Fibroblast of skin of right quadriceps (primary cell): ENCODE measurements at regions not wholly inside any gene's neighbourhood (a gene's known extent, or its start where the extent isn't known, plus 50 kb on each side); places are given as distances from the start of the nearest gene placed in this dataset.
"Not testable (repeated sequence)": the region's sequence is repeated elsewhere in the genome, so short reads cannot be mapped to it uniquely, and the experiment has no call there.

Experiments used
- DNase-seq: peaks from one replicate; pipeline ENCODE4 v3.0.0-alpha.2; 2013

DNA sequence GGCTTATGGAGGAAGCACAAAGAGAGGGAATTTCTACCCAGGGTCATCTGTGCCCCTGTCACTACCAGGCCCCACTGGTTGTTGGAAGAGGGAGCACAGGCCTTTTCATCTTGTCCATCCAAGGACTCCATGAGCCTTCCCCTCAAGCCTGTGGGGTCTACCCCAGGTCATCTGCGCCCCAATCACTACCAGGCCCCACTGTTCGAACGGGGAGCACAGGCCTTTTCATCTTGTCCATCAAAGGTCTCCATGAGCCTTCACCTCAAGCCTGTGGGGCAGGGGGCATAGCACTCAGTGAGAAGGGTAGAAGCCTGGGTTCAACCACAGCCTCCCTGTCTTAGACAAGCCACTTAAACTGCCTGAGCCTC, 101.5 kb upstream of the CDH5 start:
- DNase-seq, result no peak

DNA sequence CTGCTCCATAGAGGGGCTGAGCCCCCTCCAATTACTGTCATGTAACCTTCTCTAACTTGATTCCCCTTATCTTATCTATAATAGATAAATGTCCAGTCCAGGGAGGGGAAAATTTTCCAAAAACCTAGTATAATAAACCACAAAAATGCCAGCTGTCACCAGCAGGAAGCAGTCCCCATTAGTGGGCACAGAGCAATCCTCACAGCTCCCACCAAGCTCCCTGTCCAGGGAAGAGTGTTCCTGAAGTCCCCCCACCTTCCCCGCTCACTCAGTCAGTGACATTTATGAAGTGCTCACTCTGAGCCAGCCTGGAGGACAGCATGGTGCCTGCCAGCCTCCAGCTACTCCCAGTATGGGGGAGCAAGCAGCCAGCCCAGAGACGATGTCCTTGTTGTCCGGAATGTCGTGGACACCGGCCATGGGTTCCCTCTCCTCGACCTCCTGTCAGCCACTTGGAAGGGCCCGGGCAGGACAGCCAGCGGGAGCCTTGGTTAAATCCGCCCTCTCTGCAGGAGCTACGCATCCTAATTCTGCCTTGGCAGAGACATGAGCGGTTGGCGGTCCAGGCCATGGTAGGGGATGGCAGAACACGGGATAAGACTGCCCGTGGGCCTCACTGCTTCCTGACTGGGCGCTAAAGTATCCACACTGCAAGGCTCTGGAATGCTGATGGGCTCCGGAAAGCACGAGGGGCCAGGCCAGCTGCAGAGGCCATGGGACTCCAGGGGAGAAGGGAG, 102.0 kb upstream of the CDH5 start:
- no peak for DNase-seq

DNA sequence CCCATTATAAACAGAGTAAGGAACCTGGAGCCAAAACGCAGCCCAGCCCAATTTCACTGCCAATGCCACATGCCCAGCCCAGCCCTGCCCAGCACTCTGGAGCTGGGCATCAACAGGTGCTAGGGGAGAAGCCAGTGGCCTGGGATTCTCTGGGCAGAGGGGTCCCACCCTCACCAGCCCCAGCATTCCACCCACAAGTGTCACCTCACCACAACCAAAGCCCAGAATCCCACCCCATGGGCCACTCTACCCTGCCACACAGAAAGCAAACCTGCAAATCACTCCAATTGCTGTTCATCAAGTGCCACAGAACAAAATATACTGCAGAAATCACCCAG, 102.5 kb upstream of the CDH5 start:
- no peak for DNase-seq

DNA sequence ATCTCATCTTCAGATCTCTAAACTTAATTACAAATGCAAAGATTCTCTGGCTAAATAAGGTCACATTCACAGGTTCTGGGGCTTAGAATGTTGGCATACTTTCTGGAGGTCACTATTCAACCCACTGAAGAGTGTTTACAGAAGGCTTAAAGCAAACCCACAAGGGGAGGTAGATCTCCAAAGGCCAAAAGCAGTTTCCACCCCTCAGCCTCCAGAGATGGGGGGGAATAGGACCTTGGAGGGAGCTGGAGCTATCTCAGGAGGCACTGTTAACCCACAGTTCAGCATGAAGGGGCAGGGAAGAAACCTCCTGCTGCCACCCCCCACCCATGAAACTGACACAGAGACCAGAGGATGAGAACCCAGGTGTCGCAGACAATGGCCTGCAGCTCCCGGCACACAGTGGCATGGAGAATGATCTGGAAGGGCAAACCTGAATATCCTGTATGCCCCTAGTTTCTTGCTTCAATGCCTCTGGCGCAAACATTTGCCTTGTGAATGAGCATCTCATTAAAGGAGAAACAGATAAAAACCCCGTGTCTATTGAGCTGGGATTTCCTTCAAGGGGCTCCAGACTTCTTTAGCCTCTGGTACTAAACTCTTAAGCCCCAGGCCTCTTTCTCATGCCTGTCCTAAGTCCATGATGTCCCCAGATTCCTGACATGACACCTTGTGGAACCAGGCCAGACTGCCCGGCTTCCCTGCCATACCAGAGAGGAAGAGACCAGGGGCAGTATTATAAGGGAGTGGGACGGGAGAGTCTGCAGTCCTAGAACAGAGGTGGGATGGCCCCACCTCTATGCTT, 103.1 kb upstream of the CDH5 start:
- no peak for DNase-seq

DNA sequence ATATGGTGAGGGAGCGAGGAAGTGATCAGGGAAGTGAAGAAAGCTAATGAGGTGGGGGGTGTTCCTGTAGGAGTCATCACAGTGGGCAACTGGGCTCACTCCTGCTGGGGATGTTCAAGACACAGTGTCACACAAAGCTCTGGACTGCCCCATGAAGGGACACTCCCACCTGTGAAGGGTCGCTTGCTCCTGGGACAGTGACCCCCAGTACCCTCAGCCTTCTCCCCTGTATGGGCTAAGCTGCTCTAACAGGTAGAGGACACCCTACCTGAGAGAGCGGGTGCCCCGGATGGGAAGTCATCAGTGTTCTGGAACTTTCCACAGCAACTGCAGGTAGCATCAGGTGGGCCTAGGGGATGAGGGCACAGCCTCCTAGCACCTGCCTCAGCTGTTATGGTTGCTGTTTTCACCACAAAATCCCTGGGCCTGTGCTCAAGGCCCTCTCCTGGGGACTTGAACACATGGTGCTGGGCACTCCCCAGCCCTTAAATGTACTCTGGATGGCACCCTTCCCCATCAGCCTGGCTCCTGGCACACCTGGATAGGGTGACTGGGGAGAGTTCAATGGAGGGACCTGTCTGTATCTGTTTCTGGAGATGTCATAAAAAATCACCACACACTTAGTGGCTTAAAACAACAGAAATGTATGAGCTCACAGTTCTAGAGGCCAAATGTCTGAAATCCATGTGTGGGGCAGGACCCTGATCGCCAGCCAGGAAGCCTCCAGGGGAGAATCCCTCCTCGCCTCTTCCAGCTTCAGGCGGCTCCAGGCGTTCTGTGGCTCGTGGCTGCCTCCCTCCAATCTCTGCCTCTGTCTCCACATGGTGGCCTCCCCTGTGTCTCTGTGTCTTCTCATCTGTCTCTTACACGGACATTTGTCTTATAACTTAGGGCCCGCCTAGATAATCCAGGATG, 104.0 kb upstream of the CDH5 start:
- peak; percentile 54 for DNase-seq

DNA sequence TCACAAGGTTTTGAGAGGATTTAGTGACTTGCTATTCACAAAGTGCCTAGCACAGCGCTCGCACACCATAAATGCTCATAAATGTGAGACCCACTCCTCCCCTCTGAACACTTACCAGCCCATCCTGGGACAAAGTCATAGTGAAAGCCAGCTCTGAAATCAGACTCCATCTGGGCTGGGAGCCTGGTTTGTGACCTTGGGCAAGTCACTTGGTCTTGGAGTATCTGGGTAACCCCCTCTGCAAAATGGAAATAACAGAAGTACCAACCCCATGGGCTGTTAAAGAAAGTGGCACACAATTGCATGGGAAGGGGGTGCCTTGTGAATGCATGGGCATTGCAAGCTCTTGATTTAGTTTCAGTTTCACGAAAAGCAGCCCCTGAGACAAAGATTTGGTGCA, 104.7 kb upstream of the CDH5 start:
- no peak for DNase-seq

DNA sequence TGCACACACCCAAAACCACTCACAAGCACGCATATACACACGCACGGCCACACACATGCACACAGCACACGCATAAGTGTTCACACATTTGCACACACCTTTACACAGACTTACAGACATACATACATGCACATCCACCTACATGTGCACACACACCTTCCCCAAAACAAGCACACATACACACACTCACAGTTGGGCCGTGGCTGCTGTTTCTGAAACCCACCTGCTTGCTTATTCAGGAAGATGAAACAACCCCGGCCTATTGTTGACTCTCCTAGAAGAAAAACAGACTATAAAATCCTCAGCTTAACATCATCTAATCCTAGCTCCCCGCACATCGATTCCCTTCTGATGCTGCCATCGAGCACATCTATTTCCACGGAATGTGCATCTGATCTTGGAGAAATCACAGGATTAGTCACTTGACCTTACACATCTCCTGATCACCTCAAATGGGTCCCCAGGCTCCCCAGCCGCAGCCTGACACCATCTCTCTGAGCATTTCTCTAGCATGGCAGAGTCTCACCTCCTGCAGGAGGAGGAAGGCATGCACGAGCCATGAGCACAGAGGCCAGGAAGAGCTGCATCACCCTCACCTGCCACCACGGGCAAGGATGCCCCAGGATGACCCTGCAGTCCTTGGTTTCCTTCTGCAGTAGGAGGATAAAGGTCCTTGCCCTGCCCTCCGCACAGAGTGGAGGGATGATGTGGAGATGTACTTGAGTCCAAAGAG, 105.8 kb upstream of the CDH5 start:
- no peak for DNase-seq

DNA sequence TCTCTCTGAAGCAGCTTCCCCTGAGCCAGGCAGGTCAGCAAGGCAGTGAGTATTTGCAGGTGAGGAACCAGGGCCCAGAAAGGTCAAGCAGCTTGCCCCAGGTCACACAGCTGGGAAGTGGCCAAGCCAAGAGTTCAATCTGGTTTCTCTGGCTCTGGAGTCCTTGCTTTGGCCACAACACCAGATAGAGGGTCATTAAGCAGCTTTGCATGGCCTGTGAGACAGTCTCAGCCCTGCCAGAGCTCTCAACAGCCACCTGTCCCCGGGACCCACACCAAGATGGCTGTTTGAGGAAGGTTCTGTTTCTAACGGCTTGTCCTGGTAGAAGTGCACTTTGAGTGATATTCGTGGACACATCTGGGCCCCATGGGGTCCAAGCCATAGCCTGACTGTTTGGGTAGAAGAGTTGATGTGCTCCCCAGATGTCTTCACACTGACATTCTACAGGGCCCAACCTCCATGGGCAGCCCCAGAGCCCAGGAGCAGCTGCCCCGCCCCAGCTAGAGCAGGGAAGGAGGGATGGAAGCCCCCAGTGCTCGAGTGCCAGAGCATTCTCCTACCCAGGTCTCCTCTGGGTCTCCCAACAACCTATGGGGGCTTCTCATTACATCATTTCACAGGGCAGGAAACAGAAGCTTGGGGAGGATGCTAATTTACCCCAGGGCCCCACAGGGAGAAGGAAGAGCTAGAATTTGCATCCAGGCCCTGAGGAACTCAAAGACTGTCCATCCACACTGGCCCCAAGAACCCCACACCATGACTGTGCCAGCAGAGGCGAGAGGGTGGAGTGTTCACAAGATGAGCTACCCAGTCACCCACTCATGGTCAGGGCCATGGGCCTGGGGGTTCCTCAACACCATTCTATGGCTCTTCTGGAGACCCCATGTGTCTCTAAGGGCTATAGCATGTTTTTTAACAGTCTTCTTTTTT, 107.3 kb upstream of the CDH5 start:
- no peak for DNase-seq

DNA sequence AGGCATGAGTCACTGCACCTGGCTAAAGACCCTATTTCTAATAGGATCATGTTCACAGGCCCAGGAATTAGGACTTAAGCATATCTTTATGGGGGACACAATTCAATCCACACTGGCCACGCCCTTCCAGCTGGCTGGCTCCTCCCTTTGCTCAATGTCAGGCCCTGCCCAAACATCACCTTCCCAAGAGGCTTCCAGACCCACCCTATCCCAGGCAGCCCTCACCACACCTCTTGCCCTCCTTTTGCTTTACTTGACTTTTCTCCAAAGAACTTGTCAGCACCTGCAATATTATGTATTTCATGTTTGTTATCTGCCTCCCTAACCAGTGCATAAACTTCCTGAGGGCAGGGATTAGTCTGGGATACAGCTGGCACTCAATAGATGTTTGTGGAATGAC, 109.6 kb upstream of the CDH5 start:
- DNase-seq, result no peak

DNA sequence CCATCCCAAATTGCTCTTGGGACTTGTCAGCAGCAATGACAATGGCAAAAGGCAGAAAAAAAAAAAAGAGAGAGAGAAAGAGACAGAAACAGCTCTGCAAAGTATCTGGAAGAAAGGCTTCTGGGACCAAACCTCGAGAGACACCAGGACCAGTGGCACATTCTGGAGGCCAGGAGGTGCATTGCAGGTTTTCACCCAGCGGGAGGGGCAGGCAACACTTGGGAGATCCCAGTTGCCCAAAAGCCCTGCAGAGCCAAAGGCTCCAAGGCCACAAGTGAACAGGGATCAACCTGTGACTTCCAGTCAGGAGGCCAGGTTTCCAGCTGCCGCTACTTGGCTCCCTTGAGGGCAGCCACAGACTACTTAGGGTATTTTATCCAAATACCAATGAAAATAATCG, 110.8 kb upstream of the CDH5 start:
- no peak for DNase-seq

DNA sequence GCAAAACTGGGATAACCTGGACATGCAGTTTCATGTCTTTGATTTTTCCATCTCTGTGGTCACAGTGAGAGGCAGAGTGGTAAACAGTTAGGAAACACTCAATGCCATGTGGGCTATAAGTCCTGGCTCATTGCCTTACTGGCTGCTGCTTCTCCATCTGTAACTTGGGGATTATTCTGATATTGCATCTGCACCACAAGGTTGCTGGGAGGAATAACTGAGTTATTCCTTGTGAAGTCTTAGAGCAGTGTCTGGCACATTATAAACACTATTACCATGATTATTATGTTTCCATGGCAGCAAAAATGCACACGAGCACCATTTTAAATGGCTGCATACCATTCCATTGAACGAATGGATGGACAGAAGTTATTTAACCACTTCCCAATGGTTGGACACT, 111.7 kb upstream of the CDH5 start:
- DNase-seq, result peak; percentile 38

DNA sequence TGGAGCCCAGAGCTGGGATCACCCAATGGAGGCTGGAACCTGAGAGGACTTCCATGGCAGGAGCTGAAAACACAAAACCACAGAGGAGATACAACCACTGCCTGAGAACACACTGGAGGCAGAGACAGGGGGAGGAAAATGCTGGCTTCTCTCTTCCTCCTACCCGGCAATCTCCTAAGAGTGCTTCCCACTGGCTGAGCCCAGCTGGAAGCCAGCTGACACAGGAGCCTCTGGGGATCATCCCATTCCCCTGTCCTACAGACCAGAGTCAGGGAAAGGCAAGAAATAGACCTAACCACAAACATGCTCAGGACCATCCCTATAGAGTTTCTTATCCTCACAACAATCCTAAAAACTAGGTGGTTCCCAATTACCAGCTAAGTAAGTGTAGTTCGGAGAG, 112.4 kb upstream of the CDH5 start:
- no peak for DNase-seq

DNA sequence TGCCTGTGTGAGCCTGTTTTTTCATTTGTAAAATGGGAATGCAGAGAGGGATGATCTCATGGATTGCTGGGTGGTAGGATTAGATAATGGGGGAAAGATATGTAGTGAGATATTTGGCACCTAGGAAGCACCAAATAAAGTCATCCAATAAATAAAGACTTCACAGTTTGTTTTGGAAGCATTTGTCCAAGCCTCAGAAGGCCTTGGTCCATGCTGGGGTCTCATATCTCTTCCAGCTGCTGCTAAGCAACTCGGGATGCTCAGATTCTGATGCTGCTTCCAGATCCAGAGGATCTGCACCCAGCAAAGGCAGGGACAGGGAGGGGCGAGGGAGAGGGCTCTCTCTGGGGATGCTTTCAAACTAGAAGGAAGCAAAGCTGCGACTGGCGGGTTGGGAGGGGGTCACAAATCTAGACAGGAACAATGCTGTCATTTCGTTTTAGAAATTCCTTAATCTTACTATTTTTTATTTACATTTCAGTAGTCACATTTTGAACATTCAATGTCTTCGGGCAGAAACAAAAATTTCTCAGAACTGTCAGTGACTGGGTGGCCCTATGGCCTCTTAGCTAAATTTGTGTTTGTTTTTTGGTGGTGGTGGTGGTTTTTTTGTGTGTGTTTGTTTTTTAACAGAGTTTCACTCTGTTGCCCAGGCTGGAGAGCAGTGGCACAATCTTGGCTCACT, 114.9 kb upstream of the CDH5 start:
- DNase-seq, result no peak

DNA sequence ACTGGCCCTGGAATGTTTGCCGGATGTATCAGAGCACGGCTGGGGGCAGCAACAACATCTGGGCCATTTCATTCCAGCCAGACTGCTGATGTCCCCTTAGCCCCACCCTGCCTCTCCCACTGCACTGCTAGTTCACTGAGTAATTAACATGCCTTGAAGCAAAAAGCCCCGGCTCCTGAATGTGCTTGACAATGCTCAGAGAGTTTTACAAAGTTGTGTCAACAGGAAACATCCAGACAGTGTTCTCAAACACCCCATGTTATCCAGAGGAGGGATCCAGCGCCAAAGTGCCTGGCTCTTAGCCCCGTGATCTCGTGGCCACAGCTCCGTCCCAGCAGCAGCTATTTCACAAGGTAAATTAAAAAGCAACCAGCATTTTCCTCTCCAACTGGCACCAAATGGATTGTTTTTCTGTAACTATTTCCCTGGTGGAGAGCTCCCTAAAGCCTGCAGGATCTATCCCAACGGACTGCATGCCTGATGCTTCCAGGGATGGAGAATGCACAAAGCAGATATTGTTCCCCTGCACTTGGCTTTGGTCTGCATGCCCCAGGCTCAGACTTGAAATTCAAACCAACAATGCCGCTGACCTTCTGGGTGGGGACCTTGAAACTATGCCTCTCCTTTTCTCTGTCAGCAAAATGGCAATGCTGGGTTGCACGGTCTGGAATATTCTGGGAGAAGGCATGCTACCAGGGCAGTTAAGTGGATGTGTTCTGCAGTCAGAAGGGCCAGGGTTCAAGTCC, 115.6 kb upstream of the CDH5 start:
- DNase-seq, result peak; percentile 58

DNA sequence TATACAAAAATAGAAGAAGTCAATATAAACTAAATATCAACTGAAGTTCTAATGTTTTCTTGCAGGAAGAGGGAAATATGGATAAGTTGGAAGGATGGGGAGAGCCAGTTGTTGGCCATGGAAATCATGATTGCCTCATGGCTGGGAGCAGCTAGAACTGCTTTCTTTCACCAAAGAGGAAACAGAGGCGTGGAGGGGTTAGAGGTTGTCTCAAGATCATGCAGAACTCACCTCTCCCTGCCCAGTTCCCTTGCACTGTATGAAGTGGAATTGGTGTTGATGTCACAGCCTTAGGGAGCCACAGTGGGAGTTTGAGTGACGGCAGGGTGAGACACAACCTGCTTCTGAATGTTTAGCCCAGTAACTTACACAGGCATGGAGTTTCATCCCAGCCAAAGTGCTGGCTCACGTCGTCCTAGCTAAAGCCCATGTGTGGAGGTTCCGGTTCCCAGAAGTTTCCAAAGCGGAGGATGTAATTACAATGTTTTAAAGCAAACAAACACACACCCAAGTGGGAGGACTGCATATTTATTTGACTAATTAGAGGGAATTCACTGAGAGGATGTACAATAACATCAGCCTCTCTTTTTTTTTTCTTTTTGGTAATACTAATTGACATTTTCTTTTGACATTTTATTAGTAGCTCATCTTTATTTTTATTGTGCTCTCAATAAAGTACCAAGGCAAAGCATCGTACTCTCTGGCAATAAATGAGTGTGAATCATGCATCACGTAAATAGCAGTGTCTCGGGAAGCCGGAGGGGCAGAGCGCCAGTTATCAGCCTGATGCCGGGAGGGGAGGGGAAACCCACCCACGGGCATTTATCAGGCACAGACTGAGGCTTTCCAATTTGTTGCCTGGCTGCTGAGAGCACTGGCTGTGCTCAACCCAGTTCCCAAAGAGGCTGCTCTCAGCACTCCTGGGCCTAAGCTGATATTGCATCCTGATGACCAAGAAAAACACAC, 118.7 kb upstream of the CDH5 start:
- peak; percentile 64 for DNase-seq

DNA sequence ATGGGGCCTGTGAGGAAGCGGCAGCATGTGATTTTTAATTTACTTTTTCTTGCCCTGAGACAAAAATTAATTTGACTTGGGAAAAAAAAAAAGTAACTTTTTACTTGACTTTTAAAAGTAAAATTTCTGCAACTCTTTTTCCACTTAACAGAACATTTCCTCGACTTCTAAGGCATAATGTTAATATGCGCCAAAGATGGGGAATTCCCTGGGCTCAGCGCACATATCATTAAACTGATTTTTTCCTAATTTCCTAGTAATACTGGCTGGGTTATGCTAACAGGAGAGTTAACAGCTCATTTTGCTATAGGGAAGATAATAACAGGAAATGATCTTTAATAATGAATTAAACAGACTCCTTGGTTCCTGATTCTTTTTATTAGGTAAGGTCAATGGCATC, 120.6 kb upstream of the CDH5 start:
- DNase-seq, result no peak

DNA sequence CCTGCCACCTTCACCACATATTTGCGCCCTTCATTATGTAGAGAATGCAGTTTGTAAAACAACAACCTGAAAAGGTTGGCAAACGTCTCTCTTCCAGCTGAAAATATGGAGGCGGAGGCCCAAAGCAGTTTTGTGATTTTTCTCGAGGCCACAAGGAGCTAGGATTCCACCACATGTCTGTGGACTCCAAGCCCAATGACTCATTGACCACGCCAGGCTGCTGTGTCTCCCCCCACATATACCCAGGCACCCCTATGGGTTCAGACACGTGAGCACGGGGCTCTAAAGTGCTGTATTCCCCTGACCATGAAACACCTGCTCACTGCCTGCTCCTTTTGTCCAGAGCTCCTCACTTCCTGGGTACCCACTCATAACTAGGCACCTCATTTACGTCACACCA, 121.4 kb upstream of the CDH5 start:
- no peak for DNase-seq

DNA sequence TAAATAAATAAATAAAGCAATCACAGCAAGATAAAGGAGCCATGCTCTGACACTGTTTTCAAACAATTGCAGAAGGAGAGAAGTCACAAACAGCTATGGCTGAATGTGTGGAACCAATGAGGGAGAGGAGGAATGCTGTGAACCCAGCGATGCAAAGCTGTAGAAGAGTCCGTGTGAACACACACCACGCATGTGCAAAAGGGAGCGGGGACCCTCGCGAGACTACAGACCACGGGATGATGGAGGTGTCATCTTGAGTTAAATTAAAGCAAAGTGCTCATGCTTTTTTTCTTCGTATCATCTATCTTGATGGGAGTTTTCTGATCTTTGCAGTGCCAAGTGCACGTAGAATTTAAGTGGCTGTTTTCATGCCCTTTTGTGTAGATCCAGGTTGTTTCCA, 123.8 kb upstream of the CDH5 start:
- no peak for DNase-seq

DNA sequence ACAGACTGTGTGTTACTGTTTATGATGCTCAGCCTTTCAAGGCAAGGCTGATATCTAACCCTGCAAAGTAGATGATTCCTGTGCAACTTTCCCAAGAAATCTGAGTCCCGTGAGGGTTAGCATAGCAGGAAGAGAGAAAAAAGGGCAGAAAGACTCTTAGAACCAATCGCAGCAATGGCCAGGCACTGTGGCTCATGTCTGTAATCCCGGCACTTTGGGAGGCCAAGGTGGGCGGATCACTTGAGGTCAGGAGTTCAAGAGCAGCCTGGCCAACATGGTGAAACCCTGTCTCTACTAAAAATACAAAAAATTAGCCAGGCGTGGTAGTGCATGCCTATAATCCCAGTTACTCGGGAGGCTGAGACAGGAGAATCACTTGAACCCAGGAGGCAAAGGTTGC, 124.3 kb upstream of the CDH5 start:
- DNase-seq, result not testable (repeated sequence)
